ENCODE measurements at regions not wholly inside any gene's neighbourhood (a gene's known extent, or its start where the extent isn't known, plus 50 kb on each side); places are given as distances from the start of the nearest gene placed in this dataset.
A peak's percentile ranks its signal among the peaks of the same experiment; 100 is the strongest.

GRCh38 chr16:87185308-87185707 is 131.9 kb downstream of the C16orf95 start:
- H3K36me3 ChIP-seq (ENCODE audit: control insufficient read depth, insufficient read depth, low read length), result no peaks in the 10 kb centered on the region
- DNase-seq (ENCODE audit: low read depth) (no peak), FAIRE-seq (no peak)
- TF ChIP-seq CTCF (IDR thresholded peaks at IDR 0.05; ENCODE audit: insufficient read depth, low read length, severe bottlenecking), result no peak
- no peaks in the 10 kb centered on the region for H3K27me3 ChIP-seq (ENCODE audit: control insufficient read depth, insufficient read depth, low read length)
- H3K4me3 ChIP-seq (ENCODE audit: low read depth, low read length), result no peak overlapping the region

- DNase-seq (ENCODE audit: low read depth), result no peak
- Histone ChIP-seq H3K4me3 (ENCODE audit: low read depth, low read length) (no peak overlapping the region), H3K27me3 (ENCODE audit: control insufficient read depth, insufficient read depth, low read length) (no peaks in the 10 kb centered on the region), H3K36me3 (ENCODE audit: control insufficient read depth, insufficient read depth, low read length) (no peaks in the 10 kb centered on the region)
- FAIRE-seq, result no peak
- no peak for TF ChIP-seq CTCF (IDR thresholded peaks at IDR 0.05; ENCODE audit: insufficient read depth, low read length, severe bottlenecking)
Observed at GRCh38 chr16:87185983-87186382, 131.2 kb downstream of the C16orf95 start.

- H3K27me3 ChIP-seq (ENCODE audit: control insufficient read depth, insufficient read depth, low read length), result no peaks in the 10 kb centered on the region
- TF ChIP-seq CTCF (IDR thresholded peaks at IDR 0.05; ENCODE audit: insufficient read depth, low read length, severe bottlenecking), result no peak
- H3K36me3 ChIP-seq (ENCODE audit: control insufficient read depth, insufficient read depth, low read length), result no peaks in the 10 kb centered on the region
- no peak for FAIRE-seq
- no peak for DNase-seq (ENCODE audit: low read depth)
- no peak overlapping the region for H3K4me3 ChIP-seq (ENCODE audit: low read depth, low read length)
Observed at GRCh38 chr16:87186446-87186845, 130.7 kb downstream of the C16orf95 start.

DNA sequence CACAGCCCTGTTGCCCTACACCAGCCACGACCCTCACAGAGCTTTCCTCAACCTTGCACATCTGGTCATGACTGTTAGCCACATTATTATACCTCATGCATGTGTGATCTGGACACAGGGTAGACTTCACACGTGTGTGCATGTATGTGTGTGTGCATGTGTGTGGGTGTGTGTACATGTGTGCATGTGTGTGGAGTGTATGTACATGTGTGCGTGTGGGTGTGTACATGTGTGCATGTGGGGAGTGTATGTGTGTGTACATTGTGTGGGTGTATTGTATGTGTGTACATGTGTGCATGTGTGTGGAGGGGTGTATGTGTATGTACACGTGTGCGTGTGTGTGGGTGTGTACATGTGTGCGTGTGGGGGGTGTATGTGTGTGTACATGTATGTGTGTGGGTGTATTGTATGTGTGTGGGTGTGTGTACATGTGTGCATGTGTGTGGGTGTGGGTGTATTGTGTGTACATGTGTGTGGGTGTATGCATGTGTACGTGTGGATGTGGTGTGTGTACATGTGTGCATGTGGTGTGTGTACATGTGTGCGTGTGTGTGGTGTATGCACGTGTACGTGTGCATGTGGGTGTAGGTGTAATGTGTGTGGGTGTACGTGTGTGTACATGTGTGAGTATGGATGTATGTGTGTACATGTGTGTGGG is 130.2 kb downstream of the C16orf95 start:
- TF ChIP-seq CTCF (IDR thresholded peaks at IDR 0.05; ENCODE audit: insufficient read depth, low read length, severe bottlenecking), result no peak
- DNase-seq (ENCODE audit: low read depth) (no peak), FAIRE-seq (peak; percentile 99)
- H3K27me3 ChIP-seq (ENCODE audit: control insufficient read depth, insufficient read depth, low read length), result no peaks in the 10 kb centered on the region
- no peaks in the 10 kb centered on the region for H3K36me3 ChIP-seq (ENCODE audit: control insufficient read depth, insufficient read depth, low read length)
- no peak overlapping the region for H3K4me3 ChIP-seq (ENCODE audit: low read depth, low read length)

DNA sequence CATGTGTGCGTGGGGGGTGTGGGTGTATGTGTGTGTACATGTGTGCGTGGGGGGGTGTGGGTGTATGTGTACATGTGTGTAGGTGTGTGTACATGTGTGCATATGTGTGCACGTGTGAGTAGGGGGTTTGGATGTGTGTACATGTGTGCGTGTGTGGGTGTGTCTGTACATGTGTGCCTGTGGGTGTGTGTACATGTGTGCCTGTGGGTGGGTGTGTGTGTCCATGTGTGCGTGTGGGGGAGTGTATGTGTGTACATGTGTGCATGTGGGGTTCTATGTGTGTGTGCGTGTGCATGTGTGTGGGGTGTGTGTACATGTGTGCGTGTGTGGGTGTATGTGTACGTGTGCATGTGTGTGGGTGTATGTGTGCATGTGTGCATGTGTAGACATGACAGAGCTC is 129.1 kb downstream of the C16orf95 start:
- no peak for DNase-seq (ENCODE audit: low read depth)
- H3K4me3 ChIP-seq (ENCODE audit: low read depth, low read length), result no peak overlapping the region
- no peaks in the 10 kb centered on the region for H3K36me3 ChIP-seq (ENCODE audit: control insufficient read depth, insufficient read depth, low read length)
- no peak for FAIRE-seq
- H3K27me3 ChIP-seq (ENCODE audit: control insufficient read depth, insufficient read depth, low read length), result no peaks in the 10 kb centered on the region
- no peak for TF ChIP-seq CTCF (IDR thresholded peaks at IDR 0.05; ENCODE audit: insufficient read depth, low read length, severe bottlenecking)

DNA sequence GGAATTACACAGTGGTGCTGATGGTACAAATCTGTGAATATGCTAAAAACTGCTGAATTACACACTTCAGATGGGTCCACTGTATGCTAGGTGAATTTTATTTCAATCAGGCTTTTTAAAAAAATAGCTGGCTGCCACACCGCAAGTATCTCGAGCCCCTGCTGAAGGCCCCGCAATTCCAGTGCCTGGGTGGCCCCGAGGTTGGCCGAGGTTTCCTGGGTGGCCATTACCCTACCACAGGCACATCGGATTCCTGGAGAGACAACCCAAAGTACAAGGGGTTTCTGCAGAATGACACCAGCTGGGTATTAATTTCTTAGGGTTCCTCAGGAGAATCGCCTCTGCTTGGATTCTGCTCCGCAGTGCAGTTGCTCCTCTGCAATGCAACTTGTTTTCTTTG is 127.8 kb downstream of the C16orf95 start:
- TF ChIP-seq CTCF (IDR thresholded peaks at IDR 0.05; ENCODE audit: insufficient read depth, low read length, severe bottlenecking), result no peak
- DNase-seq (ENCODE audit: low read depth), result no peak
- FAIRE-seq, result no peak
- H3K4me3 ChIP-seq (ENCODE audit: low read depth, low read length), result no peak overlapping the region
- no peaks in the 10 kb centered on the region for H3K27me3 ChIP-seq (ENCODE audit: control insufficient read depth, insufficient read depth, low read length)
- no peaks in the 10 kb centered on the region for H3K36me3 ChIP-seq (ENCODE audit: control insufficient read depth, insufficient read depth, low read length)

All from bronchial epithelial cell (primary cell).